Vagina (tissue), 2 donors: ENCODE measurements at regions not wholly inside any gene's neighbourhood (a gene's known extent, or its start where the extent isn't known, plus 50 kb on each side); places are given as distances from the start of the nearest gene placed in this dataset.

ENCODE experiments used
- POLR2A ChIP-seq, 2 donors: fragments of 450-650 bp; IDR thresholded peaks; one replicate each; pipeline ENCODE4 v1.6.1; 2017; ENCODE audit warnings: antibody characterized with exemption in 2 of 2, mild to moderate bottlenecking in 2 of 2, moderate library complexity in 2 of 2
- TF ChIP-seq, protein P1 (sequence below), 3 experiments: fragments of 450-650 bp in 2 of 3; fragments of 200-600 bp in 1 of 3; sonication (generic) in 1 of 3; IDR thresholded peaks; one replicate each; pipeline ENCODE4 v1.5.1; 2017 to 2019; ENCODE audit warnings: antibody characterized with exemption in 3 of 3, mild to moderate bottlenecking in 2 of 3, moderate library complexity in 2 of 3

DNA sequence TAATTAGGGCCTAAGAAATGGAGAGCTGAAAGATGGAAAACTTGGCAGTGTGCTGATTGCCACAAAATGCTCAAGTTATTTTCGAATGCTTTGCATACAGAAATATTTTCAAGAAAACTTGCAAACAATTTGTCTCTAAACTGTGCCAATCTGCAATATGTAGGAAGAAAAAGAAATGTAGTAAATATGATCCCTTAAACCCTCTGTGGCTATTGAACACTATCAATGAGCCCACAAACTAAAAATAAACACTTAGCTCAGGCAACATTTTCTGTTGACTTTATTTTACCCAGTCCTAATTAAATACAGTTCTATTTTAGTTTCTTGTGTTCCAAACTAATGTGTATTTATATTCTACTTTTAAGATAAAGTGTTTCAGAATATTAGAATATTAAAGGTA, 342.1 kb downstream of the SEMA3D start:
- TF ChIP-seq, protein P1, sequence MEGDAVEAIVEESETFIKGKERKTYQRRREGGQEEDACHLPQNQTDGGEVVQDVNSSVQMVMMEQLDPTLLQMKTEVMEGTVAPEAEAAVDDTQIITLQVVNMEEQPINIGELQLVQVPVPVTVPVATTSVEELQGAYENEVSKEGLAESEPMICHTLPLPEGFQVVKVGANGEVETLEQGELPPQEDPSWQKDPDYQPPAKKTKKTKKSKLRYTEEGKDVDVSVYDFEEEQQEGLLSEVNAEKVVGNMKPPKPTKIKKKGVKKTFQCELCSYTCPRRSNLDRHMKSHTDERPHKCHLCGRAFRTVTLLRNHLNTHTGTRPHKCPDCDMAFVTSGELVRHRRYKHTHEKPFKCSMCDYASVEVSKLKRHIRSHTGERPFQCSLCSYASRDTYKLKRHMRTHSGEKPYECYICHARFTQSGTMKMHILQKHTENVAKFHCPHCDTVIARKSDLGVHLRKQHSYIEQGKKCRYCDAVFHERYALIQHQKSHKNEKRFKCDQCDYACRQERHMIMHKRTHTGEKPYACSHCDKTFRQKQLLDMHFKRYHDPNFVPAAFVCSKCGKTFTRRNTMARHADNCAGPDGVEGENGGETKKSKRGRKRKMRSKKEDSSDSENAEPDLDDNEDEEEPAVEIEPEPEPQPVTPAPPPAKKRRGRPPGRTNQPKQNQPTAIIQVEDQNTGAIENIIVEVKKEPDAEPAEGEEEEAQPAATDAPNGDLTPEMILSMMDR (IDR thresholded peaks at IDR 0.05), result no peak
- no peak for TF ChIP-seq POLR2A (IDR thresholded peaks at IDR 0.05)
